B cell (primary cell): ENCODE measurements at regions not wholly inside any gene's neighbourhood (a gene's known extent, or its start where the extent isn't known, plus 50 kb on each side); places are given as distances from the start of the nearest gene placed in this dataset.

ENCODE experiments used
- EZH2 ChIP-seq: IDR thresholded peaks from 2 replicates; pipeline ENCODE4 v1.6.1; 2012; ENCODE audit warnings: borderline replicate concordance, low read depth, mild to moderate bottlenecking, moderate library complexity, low read length; ENCODE audit not compliant: insufficient read depth, poor library complexity, severe bottlenecking
- TF ChIP-seq, protein P1 (sequence below): fragments of 200-600 bp; IDR thresholded peaks from one replicate; pipeline ENCODE4 v1.8.0; 2022; ENCODE audit warnings: antibody characterized with exemption, mild to moderate bottlenecking

DNA sequence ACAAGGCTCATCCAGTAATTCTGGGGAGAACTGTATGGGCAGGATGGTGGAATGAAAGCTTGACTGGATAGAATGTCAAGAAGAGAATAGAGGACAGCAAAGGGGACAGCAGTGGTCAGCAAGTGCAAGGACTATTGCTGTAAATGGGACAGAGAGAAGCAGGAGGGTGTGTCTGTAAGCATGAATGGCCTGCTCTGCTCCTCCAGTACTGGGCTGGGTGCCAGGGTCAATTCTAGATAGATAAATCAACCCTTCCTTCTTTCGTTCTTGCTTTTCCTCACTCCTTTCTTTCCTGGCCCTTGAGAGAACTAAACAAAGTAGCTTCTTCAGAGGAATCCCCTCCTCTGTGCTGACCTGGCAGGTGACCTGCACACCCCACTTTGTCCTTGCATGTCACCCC is 1019.2 kb downstream of the BCL11B start:
- TF ChIP-seq, protein P1, sequence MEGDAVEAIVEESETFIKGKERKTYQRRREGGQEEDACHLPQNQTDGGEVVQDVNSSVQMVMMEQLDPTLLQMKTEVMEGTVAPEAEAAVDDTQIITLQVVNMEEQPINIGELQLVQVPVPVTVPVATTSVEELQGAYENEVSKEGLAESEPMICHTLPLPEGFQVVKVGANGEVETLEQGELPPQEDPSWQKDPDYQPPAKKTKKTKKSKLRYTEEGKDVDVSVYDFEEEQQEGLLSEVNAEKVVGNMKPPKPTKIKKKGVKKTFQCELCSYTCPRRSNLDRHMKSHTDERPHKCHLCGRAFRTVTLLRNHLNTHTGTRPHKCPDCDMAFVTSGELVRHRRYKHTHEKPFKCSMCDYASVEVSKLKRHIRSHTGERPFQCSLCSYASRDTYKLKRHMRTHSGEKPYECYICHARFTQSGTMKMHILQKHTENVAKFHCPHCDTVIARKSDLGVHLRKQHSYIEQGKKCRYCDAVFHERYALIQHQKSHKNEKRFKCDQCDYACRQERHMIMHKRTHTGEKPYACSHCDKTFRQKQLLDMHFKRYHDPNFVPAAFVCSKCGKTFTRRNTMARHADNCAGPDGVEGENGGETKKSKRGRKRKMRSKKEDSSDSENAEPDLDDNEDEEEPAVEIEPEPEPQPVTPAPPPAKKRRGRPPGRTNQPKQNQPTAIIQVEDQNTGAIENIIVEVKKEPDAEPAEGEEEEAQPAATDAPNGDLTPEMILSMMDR: no peak
- TF ChIP-seq EZH2: no peak
